ENCODE measurements at regions not wholly inside any gene's neighbourhood (a gene's known extent, or its start where the extent isn't known, plus 50 kb on each side); places are given as distances from the start of the nearest gene placed in this dataset.
"Not testable (repeated sequence)": the region's sequence is repeated elsewhere in the genome, so short reads cannot be mapped to it uniquely, and the experiment has no call there.

- DNase-seq, result no peak
Measured at GRCh38 chr19:30861919-30862318, 487.3 kb downstream of the TSHZ3 start.

GRCh38 chr19:30857966-30858490 is 485.8 kb downstream of the ZNF536 start:
- no peak for DNase-seq

GRCh38 chr19:30857388-30857787 is 485.2 kb downstream of the ZNF536 start:
- no peak for DNase-seq

DNA sequence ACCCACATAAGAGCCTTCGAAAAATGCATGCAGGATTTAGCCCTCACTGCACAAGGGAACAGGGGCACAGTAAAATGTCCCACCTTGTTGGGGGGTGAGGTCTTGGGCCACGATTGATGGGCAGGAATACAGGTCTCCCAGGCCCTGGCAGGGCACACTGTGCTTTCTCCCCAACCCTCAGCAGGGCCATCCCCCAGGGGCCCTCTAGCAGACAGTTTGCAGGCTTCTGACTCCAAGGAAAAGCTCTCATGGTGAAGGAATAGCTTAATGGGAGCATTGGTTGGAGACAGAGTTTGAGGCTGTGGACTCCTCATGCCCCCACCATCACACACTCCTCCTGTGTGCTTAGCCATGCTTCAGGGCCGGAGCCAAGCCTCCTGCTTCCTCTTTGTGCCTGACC is 484.6 kb downstream of the ZNF536 start:
- DNase-seq, result no peak

GRCh38 chr19:30856376-30856775 is 484.2 kb downstream of the ZNF536 start:
- DNase-seq, result no peak

DNA sequence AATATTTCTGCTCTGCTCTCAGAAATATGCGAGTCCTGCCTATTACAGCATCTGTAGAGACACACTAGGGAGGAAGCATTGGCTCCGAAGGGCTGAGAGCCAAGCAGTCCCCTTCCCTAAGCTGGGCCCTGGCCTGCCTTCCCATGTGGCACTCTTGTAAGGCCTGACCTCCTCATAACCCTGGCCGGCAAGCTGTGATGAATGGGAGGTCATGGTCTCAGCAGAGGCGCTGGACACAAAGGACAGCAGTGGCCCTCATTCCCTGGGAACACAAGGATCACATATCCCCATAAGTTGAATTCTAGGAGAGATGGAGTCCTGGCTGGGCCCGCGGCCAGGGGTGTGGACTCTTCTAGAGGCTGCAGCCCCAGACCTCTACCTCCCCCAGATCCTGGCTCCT is 483.3 kb downstream of the ZNF536 start:
- no peak for DNase-seq

DNA sequence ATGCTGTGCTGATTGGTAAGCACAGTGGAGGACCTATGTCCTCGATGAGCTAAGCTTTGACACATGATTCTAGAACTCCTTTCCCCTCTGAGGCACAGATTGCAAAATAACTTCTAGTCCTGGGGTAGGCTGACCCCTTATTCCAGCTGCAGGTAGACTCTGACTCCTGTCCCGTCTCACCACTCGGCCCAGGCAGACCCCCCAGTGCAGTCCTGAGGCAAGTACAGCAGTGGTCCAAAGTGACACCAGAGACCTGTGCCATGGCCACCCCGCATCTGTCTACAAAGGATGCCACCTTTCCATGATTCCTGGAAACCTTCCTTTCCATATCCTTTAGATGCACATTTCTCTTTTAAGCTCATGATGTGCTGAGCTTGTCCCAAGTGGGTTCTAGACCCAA is 482.5 kb downstream of the ZNF536 start:
- no peak for DNase-seq

GRCh38 chr19:30854207-30854606 is 482.0 kb downstream of the ZNF536 start:
- DNase-seq, result no peak

- no peak for DNase-seq
Measured at GRCh38 chr19:30853036-30853435, 480.9 kb downstream of the ZNF536 start.

DNA sequence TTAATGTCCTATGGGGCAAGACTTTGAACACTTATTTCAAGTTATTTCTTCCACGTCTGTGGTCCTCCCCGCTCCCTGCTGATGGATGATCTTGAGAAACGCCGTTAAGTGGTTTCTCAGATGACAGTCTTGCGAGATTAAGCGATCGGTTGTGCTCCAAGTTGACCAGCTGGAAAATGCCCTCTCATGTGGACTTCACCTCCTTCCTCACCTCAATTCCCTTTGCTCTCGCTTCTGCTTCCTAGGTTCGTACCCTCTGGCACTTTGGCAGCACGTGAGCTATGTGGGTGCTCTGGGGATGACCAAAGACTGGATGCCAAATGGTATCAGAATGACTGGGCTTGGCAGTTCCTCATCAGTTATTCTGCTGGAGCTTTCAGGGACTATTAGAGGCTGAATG is 480.0 kb downstream of the ZNF536 start:
- no peak for DNase-seq

GRCh38 chr19:30851646-30852045 is 479.5 kb downstream of the ZNF536 start:
- DNase-seq, result no peak

DNA sequence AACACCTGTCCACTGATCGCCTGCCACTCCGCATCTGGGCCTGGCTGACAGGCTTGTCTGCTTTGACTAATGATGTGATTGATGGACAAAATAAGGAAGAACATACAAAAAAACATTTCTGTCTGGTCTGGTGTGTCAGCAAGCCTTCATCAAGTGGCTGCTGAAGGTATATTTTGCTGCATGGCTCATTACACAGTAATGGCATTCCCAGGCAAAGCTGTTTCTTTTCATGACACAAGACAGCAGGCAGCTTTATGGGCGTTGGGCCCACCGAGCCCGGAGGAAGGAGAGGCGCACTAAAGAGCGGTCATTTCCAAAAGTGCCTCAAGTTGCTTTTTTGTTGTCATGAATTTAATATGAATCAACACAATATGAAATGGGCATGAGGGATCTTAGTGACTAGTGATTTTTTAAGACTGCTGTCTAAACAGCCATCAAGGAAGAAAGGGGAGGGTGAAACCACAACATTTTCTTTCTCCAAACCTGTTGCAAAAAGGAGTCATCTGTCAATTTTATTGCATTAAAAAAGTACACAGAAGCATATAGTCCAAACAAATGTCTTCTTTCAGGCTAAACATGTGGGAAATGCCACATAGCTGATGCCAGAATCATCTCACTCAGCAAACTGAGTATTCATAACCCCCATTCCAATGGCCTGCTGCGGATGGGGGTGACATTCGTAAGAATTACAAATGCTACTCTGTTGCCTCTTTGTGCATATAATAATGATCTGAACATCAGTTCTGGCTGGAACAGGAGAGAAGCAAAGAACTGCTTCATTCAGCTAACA is 476.6 kb downstream of the ZNF536 start:
- no peak for DNase-seq

DNA sequence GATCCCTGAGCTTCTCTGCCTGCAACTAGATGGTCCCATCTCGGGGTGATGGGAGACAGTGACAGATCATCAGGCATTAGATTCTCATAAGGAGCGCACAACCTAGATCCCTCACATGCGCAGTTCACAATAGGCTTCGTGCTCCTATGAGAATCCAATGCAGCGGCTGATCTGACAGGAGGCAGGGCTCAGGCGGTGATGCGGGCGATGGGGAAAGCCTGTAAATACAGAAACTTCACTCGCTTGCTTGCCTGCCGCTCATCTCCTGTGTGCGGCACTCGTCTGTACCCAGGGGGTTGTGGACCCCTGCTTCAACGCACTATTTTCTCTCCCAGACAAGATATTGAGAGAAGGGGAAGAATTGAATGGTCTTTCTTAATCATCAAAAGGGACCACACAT is 473.9 kb downstream of the ZNF536 start:
- no peak for DNase-seq

GRCh38 chr19:30842926-30843325 is 470.7 kb downstream of the ZNF536 start:
- DNase-seq, result no peak

DNA sequence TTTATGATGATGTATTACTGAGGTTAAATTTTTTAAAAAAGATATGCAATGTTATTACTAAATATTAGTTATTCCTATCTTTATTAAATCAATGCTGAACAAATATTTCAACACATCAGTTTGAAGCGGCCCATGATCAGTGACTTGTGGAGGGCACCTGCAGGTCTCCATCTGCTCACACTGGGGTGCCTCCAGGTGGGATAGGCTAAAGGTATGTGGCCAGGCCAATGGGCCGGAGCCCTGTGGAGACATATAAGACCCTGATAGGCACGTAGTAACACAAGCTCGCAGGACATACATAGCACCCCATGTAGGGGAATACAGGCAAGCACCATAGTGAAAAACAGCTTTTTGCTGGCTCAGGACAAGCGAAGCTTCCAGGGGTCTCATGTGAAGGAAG is 469.8 kb downstream of the ZNF536 start:
- no peak for DNase-seq

- no peak for DNase-seq
Measured at GRCh38 chr19:30830875-30831274, 458.7 kb downstream of the ZNF536 start.

DNA sequence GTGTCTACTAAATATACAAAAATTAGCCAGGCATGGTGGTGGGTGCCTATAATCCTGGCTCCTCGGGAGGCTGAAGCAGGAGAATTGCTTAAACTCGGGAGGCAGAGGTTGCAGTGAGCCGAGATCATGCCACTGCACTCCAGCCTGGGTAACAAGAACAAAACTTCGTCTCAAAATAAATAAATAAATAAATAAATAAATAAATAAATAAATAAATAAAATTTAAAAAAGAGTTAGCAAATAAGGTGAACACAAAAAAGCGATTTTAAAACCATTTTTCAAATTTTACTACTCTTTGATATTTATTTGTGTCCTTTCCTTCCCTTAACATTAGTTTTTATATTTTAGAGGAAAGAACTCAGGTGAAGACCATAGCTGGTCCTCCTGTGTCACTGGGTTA is 453.3 kb downstream of the ZNF536 start:
- not testable (repeated sequence) for DNase-seq

GRCh38 chr19:30824809-30825208 is 452.6 kb downstream of the ZNF536 start:
- DNase-seq, result no peak

GRCh38 chr19:30817965-30818567 is 445.9 kb downstream of the ZNF536 start:
- no peak for DNase-seq

GRCh38 chr19:30817197-30817596 is 445.0 kb downstream of the ZNF536 start:
- DNase-seq, result no peak

DNA sequence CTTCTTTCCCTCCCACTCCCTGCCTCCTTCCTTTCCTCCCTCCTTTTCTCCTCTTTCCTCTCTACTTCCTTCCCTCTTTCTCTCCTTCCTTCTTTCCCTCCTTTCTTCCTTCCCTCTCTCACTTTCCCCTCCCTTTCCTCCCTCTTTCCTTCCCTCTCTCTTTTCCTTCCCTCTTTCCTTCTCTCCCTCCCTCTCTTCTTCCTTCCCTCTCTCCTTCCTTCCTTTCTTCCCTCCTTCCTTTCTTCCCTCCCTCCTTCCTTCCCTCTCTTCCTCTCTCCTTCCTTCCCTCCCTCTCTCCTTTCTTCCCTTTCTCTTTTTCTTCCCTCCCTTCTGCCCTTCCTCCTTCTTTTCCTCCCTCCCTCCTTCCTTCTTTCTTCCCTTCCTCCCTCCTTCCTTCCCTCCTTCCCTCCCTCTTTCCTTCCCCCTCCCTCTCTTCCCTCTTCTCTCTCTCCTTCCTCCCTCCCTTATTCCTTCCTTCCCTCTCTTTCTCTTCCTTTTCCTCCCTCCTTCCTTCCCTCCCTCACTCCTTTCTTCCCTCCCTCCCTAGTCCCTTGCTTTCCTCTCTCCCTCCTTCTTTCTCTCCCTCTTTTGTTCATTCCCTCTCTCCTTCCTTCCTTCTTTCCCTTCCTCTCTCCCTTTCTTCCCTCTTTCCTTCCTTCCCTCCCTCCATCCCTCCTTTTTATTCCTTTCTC is 443.9 kb downstream of the ZNF536 start:
- DNase-seq, result no peak

- DNase-seq, result no peak
Measured at GRCh38 chr19:30812099-30812678, 440.0 kb downstream of the ZNF536 start.

DNA sequence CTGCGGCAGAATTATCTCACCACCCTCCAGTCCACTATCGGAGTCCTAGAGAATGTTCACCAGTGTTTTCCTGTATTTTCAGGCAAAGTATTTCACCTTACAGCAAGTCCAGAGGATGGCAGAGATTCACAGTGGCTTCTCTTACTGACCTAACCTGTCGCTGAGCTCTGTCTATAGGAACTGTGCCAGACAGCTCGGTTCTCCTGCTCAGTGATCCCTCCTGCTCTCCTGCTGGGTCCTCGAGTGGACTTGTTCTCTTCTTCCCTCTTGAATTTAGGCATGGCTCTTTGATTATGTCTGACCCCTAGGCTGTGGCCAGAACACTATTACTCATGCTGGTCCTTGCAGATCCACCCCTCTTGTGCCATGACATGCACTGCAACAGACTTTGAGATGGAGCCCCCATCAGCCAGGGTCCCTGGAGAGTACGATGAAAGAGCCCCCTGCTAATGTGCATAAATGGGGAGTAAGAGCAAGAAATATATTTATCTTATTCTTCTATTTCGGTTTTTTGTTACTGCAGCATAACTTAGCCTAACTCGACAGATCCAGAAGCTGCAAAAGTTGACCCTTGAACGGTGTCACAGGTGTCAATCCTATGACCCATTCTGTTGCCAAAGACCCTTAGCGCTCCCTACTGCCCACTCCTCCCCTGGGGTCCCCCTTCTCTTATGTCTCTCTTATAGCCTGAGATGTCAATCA is 439.4 kb downstream of the ZNF536 start:
- no peak for DNase-seq
